Endodermal cell (in vitro differentiated cells): ENCODE measurements at regions not wholly inside any gene's neighbourhood (a gene's known extent, or its start where the extent isn't known, plus 50 kb on each side); places are given as distances from the start of the nearest gene placed in this dataset.
A peak's percentile ranks its signal among the peaks of the same experiment; 100 is the strongest.

Experiments used
- DNase-seq: peaks from one replicate; pipeline ENCODE4 v3.0.0-alpha.2; 2017
- H3K27ac ChIP-seq: 2 replicates; pipeline ENCODE4 v1.5.1; 2013; ENCODE audit warnings: mild to moderate bottlenecking, low read depth, low read length, moderate library complexity
- H3K27me3 ChIP-seq: 2 replicates; pipeline ENCODE4 v1.6.1; 2013; ENCODE audit warnings: mild to moderate bottlenecking, low read length, moderate library complexity; ENCODE audit not compliant: insufficient read depth, control insufficient read depth, poor library complexity, severe bottlenecking
- H3K36me3 ChIP-seq: 2 replicates; pipeline ENCODE4 v1.7.0; 2013; ENCODE audit warnings: mild to moderate bottlenecking, low read length, moderate library complexity; ENCODE audit not compliant: control insufficient read depth, insufficient read depth
- H3K4me1 ChIP-seq: one replicate; pipeline ENCODE4 v1.7.0; 2013; ENCODE audit warnings: low read length; ENCODE audit not compliant: control insufficient read depth, insufficient read depth
- H3K4me3 ChIP-seq: 2 replicates; pipeline ENCODE4 v1.5.1; 2013; ENCODE audit warnings: mild to moderate bottlenecking, low read length, moderate library complexity
- H3K9ac ChIP-seq: 2 replicates; pipeline ENCODE4 v1.6.1; 2013; ENCODE audit warnings: mild to moderate bottlenecking, low read length, moderate library complexity; ENCODE audit not compliant: poor library complexity, severe bottlenecking; ENCODE audit errors: extremely low read depth
- H3K9me3 ChIP-seq: 2 replicates; pipeline ENCODE4 v1.6.1; 2013; ENCODE audit warnings: mild to moderate bottlenecking, low read length, moderate library complexity; ENCODE audit not compliant: control insufficient read depth
- H3K27ac Mint-ChIP-seq: 2 replicates; pipeline ENCODE4 v1.8.0; 2020; ENCODE audit warnings: mixed read lengths
- H3K27me3 Mint-ChIP-seq: 2 replicates; pipeline ENCODE4 v1.8.0; 2021; ENCODE audit warnings: mild to moderate bottlenecking, mixed read lengths; ENCODE audit not compliant: insufficient read depth
- H3K36me3 Mint-ChIP-seq: 2 replicates; pipeline ENCODE4 v1.8.0; 2020; ENCODE audit warnings: low read depth, mixed read lengths
- H3K4me1 Mint-ChIP-seq: 2 replicates; pipeline ENCODE4 v1.8.0; 2020; ENCODE audit warnings: mixed read lengths
- H3K4me3 Mint-ChIP-seq: 2 replicates; pipeline ENCODE4 v1.8.0; 2020; ENCODE audit warnings: mild to moderate bottlenecking, moderate library complexity, mixed read lengths
- H3K9me3 Mint-ChIP-seq: 2 replicates; pipeline ENCODE4 v1.8.0; 2020; ENCODE audit warnings: mild to moderate bottlenecking, mixed read lengths
- WGBS, 2 experiments: methylation state at CpG; one replicate each; pipeline versions ENCODE4 v1.1.5 to v1.1.7; 2013; ENCODE audit warnings: missing lambda C conversion rate in 2 of 2, mixed read lengths in 1 of 2; ENCODE audit not compliant: insufficient coverage in 1 of 2, insufficient read length in 1 of 2; 5-methylcytosine and 5-hydroxymethylcytosine counted together
- TF ChIP-seq, protein P1 (sequence below): fragments of 200-600 bp; sonication (generic); conservative IDR thresholded peaks from 2 replicates; pipeline ENCODE4 v1.5.0; 2021; ENCODE audit warnings: antibody characterized with exemption, mild to moderate bottlenecking

GRCh38 chr10:83605783-83606630 is 533.3 kb upstream of the GHITM start:
- peaks cover 11% of the 10 kb centered on the region for H3K9me3 ChIP-seq
- H3K9me3 Mint-ChIP-seq: no peaks in the 10 kb centered on the region
- DNase-seq: peak; percentile 44
- no peak overlapping the region for H3K27ac Mint-ChIP-seq
- peaks cover 7% of the 10 kb centered on the region for H3K4me1 ChIP-seq
- 94 to 98% methylated on average over 2 of the region's 2 CpGs for WGBS, 2 experiments
- H3K27me3 ChIP-seq: no peaks in the 10 kb centered on the region
- no peak overlapping the region for H3K27ac ChIP-seq
- H3K4me3 ChIP-seq: no peak overlapping the region
- no peaks in the 10 kb centered on the region for H3K36me3 Mint-ChIP-seq
- H3K27me3 Mint-ChIP-seq: no peaks in the 10 kb centered on the region
- no peak overlapping the region for H3K4me3 Mint-ChIP-seq
- H3K9ac ChIP-seq: no peak overlapping the region
- TF ChIP-seq, protein P1, sequence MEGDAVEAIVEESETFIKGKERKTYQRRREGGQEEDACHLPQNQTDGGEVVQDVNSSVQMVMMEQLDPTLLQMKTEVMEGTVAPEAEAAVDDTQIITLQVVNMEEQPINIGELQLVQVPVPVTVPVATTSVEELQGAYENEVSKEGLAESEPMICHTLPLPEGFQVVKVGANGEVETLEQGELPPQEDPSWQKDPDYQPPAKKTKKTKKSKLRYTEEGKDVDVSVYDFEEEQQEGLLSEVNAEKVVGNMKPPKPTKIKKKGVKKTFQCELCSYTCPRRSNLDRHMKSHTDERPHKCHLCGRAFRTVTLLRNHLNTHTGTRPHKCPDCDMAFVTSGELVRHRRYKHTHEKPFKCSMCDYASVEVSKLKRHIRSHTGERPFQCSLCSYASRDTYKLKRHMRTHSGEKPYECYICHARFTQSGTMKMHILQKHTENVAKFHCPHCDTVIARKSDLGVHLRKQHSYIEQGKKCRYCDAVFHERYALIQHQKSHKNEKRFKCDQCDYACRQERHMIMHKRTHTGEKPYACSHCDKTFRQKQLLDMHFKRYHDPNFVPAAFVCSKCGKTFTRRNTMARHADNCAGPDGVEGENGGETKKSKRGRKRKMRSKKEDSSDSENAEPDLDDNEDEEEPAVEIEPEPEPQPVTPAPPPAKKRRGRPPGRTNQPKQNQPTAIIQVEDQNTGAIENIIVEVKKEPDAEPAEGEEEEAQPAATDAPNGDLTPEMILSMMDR: no peak
- no peaks in the 10 kb centered on the region for H3K36me3 ChIP-seq
- H3K4me1 Mint-ChIP-seq: peaks cover 12% of the 10 kb centered on the region

- Histone ChIP-seq H3K9me3 (peaks cover 2% of the 10 kb centered on the region), H3K27ac (no peak overlapping the region), H3K4me3 (no peak overlapping the region), H3K36me3 (no peaks in the 10 kb centered on the region), H3K9ac (no peak overlapping the region), H3K4me1 (peaks cover 7% of the 10 kb centered on the region), H3K27me3 (no peaks in the 10 kb centered on the region)
- Mint-ChIP-seq H3K27ac (no peak overlapping the region), H3K4me3 (no peak overlapping the region), H3K4me1 (peaks cover 12% of the 10 kb centered on the region), H3K36me3 (no peaks in the 10 kb centered on the region), H3K27me3 (no peaks in the 10 kb centered on the region), H3K9me3 (no peaks in the 10 kb centered on the region)
- no peak for DNase-seq
- WGBS, 2 experiments: 94 to 100% methylated on average over 3 to 6 of the region's 7 CpGs
- TF ChIP-seq, protein P1: peak; percentile 59
Measured at GRCh38 chr10:83607959-83608745, 531.2 kb upstream of the GHITM start.

- Histone ChIP-seq H3K36me3 (no peaks in the 10 kb centered on the region), H3K4me3 (no peak overlapping the region), H3K9me3 (no peaks in the 10 kb centered on the region), H3K27me3 (no peaks in the 10 kb centered on the region), H3K27ac (no peak overlapping the region), H3K4me1 (no peaks in the 10 kb centered on the region), H3K9ac (no peak overlapping the region)
- no peaks in the 10 kb centered on the region for H3K27me3 Mint-ChIP-seq
- H3K4me1 Mint-ChIP-seq: peaks cover 1% of the 10 kb centered on the region
- H3K36me3 Mint-ChIP-seq: no peaks in the 10 kb centered on the region
- no peak overlapping the region for H3K4me3 Mint-ChIP-seq
- DNase-seq: no peak
- H3K27ac Mint-ChIP-seq: no peak overlapping the region
- WGBS, 2 experiments: 89 to 93% methylated on average over 3 to 4 of the region's 4 CpGs
- no peaks in the 10 kb centered on the region for H3K9me3 Mint-ChIP-seq
- TF ChIP-seq, protein P1: no peak
Measured at GRCh38 chr10:83612050-83612449, 527.3 kb upstream of the GHITM start.
